ENCODE measurements at regions not wholly inside any gene's neighbourhood (a gene's known extent, or its start where the extent isn't known, plus 50 kb on each side); places are given as distances from the start of the nearest gene placed in this dataset.

DNA sequence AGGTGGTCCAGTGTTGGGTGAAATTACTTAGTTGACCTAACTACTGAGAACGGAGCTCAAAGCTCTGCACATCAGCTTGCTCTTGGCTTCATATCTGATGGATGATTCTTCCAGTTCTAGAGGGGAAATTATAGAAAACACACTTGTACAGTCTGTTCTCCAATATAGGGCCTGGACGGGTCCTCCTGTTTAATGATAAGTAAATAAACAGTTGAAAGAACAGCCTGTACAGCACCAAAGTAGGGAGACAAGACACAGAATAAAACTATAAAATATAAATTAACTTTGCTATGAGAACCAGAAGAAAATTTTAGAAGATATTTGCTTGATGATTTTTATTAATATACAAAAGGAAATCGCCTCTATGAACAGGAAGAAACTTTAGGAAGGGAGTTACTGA lies 271.7 kb downstream of the STK31 start:
- no peak for DNase-seq

GRCh38 chr7:24005517-24005916 lies 278.5 kb upstream of the NPY start:
- no peak for DNase-seq

DNA sequence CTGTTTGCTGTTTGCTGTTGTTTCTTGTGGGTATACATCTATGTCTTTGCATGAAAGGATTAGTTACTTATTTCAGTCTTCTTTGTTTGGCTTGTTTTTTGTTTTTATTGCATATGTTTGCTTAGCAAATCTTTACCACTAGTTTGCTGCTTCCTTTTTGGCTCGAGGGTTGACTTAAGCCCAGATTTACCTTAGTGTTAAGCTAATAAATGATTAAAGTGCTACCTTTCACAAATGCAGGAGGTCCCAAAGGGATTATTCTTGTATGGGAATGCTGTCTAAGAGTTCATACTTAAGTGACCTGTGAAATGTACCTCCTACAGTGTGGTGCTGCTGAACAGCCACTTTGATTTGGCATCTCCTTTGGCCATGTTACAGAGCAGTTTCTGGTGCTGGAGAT lies 273.5 kb upstream of the NPY start:
- no peak for DNase-seq

DNA sequence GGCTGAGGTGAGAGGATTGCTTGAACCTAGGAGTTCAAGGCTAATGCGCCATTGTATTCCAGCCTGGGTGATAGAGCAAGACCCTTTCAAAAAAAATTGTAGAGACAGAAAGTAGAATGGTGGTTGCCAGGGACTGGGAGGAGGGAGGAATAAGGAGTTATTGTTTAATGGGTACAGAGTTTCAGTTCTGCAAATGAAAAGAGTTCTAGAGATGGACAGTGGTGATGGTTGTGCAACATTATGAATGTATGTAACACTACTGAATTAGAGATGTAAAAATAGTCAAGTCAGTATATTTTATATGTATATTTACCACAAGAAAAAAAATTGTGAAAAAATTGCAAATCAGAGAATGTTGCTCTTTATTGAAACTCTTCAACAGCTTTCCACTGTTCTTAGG lies 266.5 kb upstream of the NPY start:
- DNase-seq, result no peak

GRCh38 chr7:24018331-24018730 lies 265.7 kb upstream of the NPY start:
- DNase-seq, result no peak

DNA sequence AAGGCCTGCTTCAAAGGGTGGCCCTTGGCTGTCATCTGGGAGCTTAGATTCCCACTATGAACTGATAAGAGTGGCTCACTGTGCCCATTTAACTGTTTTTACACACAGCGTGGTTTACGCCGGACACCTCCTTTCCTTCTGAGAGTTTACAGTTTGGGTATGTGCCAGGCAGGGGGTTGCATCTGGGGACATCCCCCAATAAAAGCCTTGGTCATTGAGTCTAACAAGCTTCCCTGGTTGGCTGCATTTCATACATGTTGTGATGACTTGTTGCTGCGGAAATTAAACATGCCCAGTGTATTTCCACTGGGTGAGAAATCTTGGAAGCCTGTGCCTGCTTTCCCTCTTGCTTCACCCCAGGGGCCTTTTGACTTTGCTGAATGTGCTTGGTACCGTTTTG lies 264.1 kb upstream of the NPY start:
- DNase-seq, result no peak

GRCh38 chr7:24024276-24025068 lies 259.5 kb upstream of the NPY start:
- DNase-seq, result no peak

- DNase-seq, result no peak
These were observed 258.9 kb upstream of the NPY start for GRCh38 chr7:24025094-24025493.

GRCh38 chr7:24025765-24026164 lies 258.2 kb upstream of the NPY start:
- DNase-seq, result no peak

DNA sequence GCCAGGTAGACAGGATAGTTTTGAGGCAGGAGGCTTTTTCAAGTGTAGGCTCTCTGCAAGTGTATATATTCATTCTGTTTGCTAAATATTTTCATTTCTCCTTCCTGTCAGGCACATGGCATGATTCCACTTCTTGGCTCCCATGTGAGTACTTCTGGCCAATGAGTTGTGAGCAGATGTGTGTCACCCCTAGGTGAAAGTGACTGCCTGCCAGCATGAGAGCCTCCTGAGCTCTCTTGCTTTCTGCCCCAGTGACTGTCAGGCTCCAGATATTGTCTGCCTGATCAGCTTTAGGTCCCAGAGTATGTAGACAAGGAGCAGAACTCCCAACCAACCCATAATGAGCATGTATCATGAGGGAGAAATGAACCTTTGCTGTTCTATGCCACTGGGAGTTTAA lies 257.6 kb upstream of the NPY start:
- no peak for DNase-seq

- DNase-seq, result no peak
These were observed 254.9 kb upstream of the NPY start for GRCh38 chr7:24029068-24029467.

DNA sequence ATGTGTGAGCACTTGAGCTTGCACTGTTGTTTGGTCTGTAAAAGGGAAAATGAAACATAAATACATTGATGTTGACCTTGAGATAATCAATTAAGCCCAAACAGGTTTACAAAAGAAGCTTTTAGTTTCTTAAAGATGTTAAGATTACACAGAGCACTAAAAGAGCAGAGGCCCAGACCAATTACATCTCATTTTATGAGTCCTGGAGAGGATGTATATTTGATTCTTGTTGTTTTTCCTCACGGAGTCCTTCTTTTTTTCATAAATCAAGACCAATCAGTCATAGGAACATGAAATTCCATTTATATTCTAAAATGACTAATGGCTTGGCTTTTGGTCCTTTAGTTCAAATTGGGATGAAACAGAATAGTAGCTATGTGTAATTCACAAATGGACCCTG lies 249.7 kb upstream of the NPY start:
- no peak for DNase-seq

DNA sequence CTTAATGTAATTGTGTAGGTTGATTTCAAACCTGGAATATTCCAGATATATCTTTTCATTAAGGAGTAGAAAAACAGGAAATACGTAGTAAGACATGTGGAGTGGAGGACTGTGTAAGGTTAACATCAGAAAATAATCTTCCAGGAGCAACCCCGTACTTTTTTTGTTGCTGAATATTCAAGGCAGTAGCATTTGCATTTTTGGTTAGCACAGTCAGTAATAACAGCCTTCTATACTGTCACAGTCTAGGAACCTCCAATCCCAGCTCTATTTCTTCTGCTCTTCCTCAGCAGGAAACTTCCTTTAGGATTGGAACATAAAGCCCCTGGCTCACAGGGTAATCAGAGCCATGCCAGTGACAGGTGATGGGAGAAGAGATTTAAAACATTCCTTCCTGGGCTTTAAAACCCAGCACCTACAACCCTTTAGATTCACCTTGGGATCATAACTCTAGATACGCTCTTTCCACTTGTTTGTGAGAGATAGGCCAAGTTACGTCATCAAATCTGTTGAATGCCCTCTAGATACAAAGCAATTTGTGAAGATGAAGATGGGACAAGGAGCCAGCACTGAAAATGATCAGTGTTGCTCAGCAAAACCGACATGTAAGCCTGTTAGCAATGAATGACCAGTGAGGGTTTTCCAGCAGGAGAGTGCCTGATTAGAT lies 248.5 kb upstream of the NPY start:
- no peak for DNase-seq

DNA sequence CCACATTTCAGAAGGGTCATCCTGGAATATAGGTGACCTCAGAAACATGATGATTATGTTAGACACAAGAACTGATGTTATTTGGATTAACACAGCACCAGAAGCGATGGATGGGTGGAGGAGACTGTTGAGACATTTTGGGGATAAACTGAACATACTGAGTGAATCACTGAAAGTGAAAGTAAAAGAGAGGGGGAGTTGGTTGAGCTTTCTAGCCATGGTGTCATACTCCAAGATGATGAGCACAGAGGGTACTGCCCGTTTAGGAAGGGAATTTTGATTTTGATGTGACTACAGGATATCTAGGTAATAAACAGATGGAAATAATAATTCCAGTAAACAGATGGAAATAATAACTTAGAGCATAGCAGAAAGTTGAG lies 248.0 kb upstream of the NPY start:
- DNase-seq, result no peak

- DNase-seq, result no peak
These were observed 245.0 kb upstream of the NPY start for GRCh38 chr7:24038993-24039392.

DNA sequence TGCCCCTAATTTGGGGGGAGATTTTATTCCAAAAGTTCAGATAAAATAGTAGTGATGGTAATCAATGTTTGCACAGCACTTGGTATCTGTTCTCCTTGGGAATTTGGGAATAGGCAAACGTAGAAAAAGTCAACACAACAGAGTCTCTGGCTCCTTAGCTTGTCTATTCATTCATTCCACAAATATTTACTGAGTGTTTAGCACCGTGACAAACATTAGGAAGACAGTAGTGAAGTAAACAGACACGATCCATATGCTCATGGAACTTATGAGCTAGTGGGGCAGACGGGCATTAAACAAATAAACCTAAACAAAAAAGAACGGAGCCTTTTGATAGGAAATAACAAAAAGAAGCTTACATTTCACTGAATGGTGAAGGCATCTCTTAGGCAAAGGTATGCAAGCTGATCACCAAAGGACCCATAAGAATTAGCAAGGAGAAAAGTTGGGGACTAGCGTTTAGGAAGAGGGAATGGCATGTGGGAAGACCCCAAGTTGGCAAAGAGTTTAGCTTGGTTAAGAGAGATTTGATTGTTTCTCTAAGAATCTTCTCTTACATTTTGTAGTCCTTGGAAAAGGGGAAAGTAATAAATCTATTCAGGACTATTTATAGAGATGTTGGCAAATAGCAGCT lies 243.9 kb upstream of the NPY start:
- DNase-seq, result no peak

GRCh38 chr7:24042028-24042427 lies 242.0 kb upstream of the NPY start:
- DNase-seq, result no peak

DNA sequence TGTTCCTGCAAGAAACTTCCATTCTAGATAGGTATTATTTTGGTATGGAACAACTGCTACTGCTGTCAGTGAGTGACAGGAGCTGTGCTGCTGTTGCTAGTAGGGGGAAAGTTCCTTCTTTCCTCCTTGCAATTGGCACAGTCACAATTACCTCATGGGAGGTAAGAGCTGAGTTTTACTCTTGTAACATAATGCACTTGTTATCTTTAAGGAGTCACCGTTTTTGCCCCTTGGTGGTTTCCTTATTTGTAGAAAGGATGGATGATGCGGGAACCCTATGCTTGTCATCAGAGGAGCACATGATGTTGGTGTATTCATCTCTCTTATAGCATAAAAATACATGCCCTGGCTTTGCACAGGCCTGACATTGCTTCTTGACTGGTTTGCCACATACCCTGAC lies 234.7 kb upstream of the NPY start:
- no peak for DNase-seq

DNA sequence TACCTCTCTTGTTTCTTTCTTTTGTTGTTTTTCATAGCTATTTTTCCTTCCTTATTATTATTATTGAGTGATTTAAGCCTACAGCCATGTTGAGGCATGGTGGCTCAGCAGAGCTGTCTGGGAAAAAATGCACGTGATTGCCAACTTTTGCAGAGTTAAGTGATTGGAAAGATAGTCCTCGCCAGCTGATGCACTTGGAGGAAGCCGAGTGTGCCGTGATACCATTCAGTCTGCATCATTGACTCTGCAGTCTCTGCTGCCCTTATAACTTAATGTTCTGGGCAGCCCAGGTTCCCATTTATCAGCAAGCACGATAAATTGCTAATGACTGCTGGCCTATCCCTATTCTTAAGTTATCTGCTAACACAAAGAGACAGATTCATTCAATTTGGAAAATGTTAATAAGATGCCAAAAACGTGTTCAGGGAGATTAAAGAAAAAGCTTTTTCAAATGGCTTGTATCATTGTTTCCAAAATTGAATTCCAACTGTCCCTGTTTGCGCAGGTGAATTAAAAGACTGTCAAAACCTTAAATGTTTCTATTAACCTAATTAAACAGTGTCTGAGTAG lies 232.9 kb upstream of the NPY start:
- no peak for DNase-seq

DNA sequence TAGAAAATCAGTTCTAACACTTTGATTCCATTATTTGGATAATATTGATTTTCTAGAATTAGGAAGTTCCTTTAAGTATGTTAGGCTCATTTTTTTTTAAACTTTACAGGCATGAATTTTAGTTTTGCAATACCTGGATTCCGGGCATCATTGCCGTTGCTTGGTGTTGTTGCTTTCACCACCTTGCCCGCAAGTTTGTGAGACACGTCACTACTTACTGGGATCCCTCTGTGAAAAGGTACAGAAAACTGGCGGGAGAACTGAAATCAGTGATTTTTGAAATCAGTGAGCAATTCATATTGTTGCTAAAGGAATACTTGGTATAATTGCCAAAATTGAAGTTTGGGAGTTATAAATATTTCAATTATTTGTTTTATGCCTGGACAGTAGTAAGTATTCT lies 232.3 kb upstream of the NPY start:
- no peak for DNase-seq

GRCh38 chr7:24052572-24053260 lies 231.3 kb upstream of the NPY start:
- no peak for DNase-seq

DNA sequence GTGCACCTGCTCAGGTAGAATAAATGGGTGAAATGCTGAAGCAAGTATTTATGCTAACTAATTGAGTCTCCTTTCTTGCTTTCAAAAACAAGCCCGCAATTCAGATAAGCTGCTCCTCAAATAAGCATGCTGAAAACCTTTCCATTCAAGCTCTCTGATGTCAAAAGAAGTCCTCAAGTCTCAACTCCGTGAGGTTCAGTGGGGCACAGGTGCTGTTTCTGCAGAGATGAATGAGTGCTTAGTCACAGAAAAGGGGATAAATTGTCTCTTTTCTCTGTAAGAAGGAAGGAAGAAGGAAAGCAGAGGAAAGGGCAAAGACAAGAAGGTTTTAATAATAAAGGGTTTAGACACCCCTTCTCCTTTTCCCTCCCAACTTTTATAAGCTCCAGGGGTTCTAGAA lies 229.8 kb upstream of the NPY start:
- DNase-seq, result no peak

DNA sequence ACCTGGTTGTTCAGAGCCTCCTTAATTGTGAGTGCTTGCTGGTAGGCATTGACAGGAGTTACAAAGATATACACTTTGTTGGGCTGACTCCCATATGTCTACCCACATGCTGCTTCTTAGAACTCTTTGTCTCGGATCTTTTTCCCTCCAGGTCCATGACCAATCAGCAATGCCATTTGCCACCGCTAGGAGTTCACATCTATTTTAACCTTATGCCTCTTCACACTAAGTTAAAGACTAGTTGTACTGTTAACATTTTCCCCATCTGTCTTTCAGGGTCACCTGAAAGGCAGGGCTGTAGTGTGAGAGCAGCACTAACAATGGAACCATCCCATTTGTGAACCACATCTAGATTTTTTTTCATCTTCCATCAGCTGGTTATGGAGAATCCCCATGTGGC lies 226.7 kb upstream of the NPY start:
- no peak for DNase-seq

Measured in stimulated activated CD4-positive, alpha-beta T cell treated with anti-CD3 and anti-CD28 coated beads, Interleukin-2, amount 100 ng/mL, for 48 hours (primary cell).